HG03442 (cell line): ENCODE measurements at regions not wholly inside any gene's neighbourhood (a gene's known extent, or its start where the extent isn't known, plus 50 kb on each side); places are given as distances from the start of the nearest gene placed in this dataset.

ENCODE experiments used
- ATAC-seq: cut with Tn5 transposase; IDR thresholded peaks from one replicate; pipeline ENCODE4 v1.9.1; 2021; ENCODE audit warnings: mild to moderate bottlenecking, moderate library complexity; ENCODE audit not compliant: unreplicated experiment

GRCh38 chr11:106327134-106327533 lies 249.7 kb downstream of the AASDHPPT start:
- no peak for ATAC-seq

GRCh38 chr11:106327637-106328036 lies 250.2 kb downstream of the AASDHPPT start:
- no peak for ATAC-seq

- ATAC-seq, result no peak
Observed at GRCh38 chr11:106329273-106330018, 252.0 kb downstream of the AASDHPPT start.

GRCh38 chr11:106331176-106331575 lies 253.7 kb downstream of the AASDHPPT start:
- ATAC-seq, result no peak

GRCh38 chr11:106333678-106334077 lies 256.2 kb downstream of the AASDHPPT start:
- ATAC-seq, result no peak

GRCh38 chr11:106344394-106344793 lies 266.9 kb downstream of the AASDHPPT start:
- ATAC-seq, result no peak

GRCh38 chr11:106344966-106345365 lies 267.5 kb downstream of the AASDHPPT start:
- no peak for ATAC-seq

GRCh38 chr11:106353031-106353430 lies 275.6 kb downstream of the AASDHPPT start:
- ATAC-seq, result no peak

GRCh38 chr11:106369224-106369623 lies 291.8 kb downstream of the AASDHPPT start:
- no peak for ATAC-seq

- no peak for ATAC-seq
Observed at GRCh38 chr11:106378513-106379179, 301.2 kb downstream of the AASDHPPT start.

- ATAC-seq, result no peak
Observed at GRCh38 chr11:106379265-106379664, 301.8 kb downstream of the AASDHPPT start.

- ATAC-seq, result no peak
Observed at GRCh38 chr11:106379712-106380111, 302.2 kb downstream of the AASDHPPT start.

GRCh38 chr11:106381895-106382294 lies 304.4 kb downstream of the AASDHPPT start:
- no peak for ATAC-seq

GRCh38 chr11:106384429-106384828 lies 307.0 kb downstream of the AASDHPPT start:
- no peak for ATAC-seq

GRCh38 chr11:106386519-106386918 lies 309.1 kb downstream of the AASDHPPT start:
- ATAC-seq, result no peak

GRCh38 chr11:106389101-106389500 lies 311.6 kb downstream of the AASDHPPT start:
- no peak for ATAC-seq

- no peak for ATAC-seq
Observed at GRCh38 chr11:106390078-106390477, 312.6 kb downstream of the AASDHPPT start.

- no peak for ATAC-seq
Observed at GRCh38 chr11:106391771-106392420, 314.4 kb downstream of the AASDHPPT start.

GRCh38 chr11:106395716-106396349 lies 318.4 kb downstream of the AASDHPPT start:
- no peak for ATAC-seq

GRCh38 chr11:106397787-106398501 lies 320.5 kb downstream of the AASDHPPT start:
- no peak for ATAC-seq
